ENCODE measurements at regions not wholly inside any gene's neighbourhood (a gene's known extent, or its start where the extent isn't known, plus 50 kb on each side); places are given as distances from the start of the nearest gene placed in this dataset.

- Histone ChIP-seq H3K36me3 (ENCODE audit: insufficient read depth, low read length) (no peaks in the 10 kb centered on the region), H3K79me2 (ENCODE audit: control insufficient read depth, insufficient read depth, low read length, unreplicated experiment) (no peaks in the 10 kb centered on the region), H3K4me3 (ENCODE audit: low read depth, low read length) (no peak overlapping the region), H3K27me3 (ENCODE audit: insufficient read depth, low read length) (peaks cover 4% of the 10 kb centered on the region; the same call in 1 of the 2 replicates), H3K27ac (ENCODE audit: low read depth, low read length) (no peak overlapping the region), H3K4me1 (ENCODE audit: control insufficient read depth, insufficient read depth, low read length, unreplicated experiment) (no peaks in the 10 kb centered on the region), H2AFZ (ENCODE audit: low read length, unreplicated experiment) (no peak overlapping the region)
Observed at GRCh38 chr4:135732448-135732847, 1530.9 kb upstream of the PABPC4L start.

GRCh38 chr4:135731682-135732081 is 1530.1 kb upstream of the PABPC4L start:
- no peak overlapping the region for H2AFZ ChIP-seq (ENCODE audit: low read length, unreplicated experiment)
- peaks cover 4% of the 10 kb centered on the region; the same call in 1 of the 2 replicates for H3K27me3 ChIP-seq (ENCODE audit: insufficient read depth, low read length)
- H3K4me3 ChIP-seq (ENCODE audit: low read depth, low read length): no peak overlapping the region
- no peak overlapping the region for H3K27ac ChIP-seq (ENCODE audit: low read depth, low read length)
- no peaks in the 10 kb centered on the region for H3K79me2 ChIP-seq (ENCODE audit: control insufficient read depth, insufficient read depth, low read length, unreplicated experiment)
- no peaks in the 10 kb centered on the region for H3K4me1 ChIP-seq (ENCODE audit: control insufficient read depth, insufficient read depth, low read length, unreplicated experiment)
- no peaks in the 10 kb centered on the region for H3K36me3 ChIP-seq (ENCODE audit: insufficient read depth, low read length)

GRCh38 chr4:135724421-135724820 is 1522.8 kb upstream of the PABPC4L start:
- Histone ChIP-seq H3K36me3 (ENCODE audit: insufficient read depth, low read length) (no peaks in the 10 kb centered on the region), H3K4me3 (ENCODE audit: low read depth, low read length) (no peak overlapping the region), H3K79me2 (ENCODE audit: control insufficient read depth, insufficient read depth, low read length, unreplicated experiment) (no peaks in the 10 kb centered on the region), H2AFZ (ENCODE audit: low read length, unreplicated experiment) (no peak overlapping the region), H3K4me1 (ENCODE audit: control insufficient read depth, insufficient read depth, low read length, unreplicated experiment) (no peaks in the 10 kb centered on the region), H3K27ac (ENCODE audit: low read depth, low read length) (no peak overlapping the region), H3K27me3 (ENCODE audit: insufficient read depth, low read length) (no peaks in the 10 kb centered on the region)

GRCh38 chr4:135718019-135718418 is 1516.4 kb upstream of the PABPC4L start:
- no peaks in the 10 kb centered on the region for H3K4me1 ChIP-seq (ENCODE audit: control insufficient read depth, insufficient read depth, low read length, unreplicated experiment)
- H2AFZ ChIP-seq (ENCODE audit: low read length, unreplicated experiment): no peak overlapping the region
- H3K27me3 ChIP-seq (ENCODE audit: insufficient read depth, low read length): no peaks in the 10 kb centered on the region
- H3K27ac ChIP-seq (ENCODE audit: low read depth, low read length): no peak overlapping the region
- no peak overlapping the region for H3K4me3 ChIP-seq (ENCODE audit: low read depth, low read length)
- H3K36me3 ChIP-seq (ENCODE audit: insufficient read depth, low read length): no peaks in the 10 kb centered on the region
- no peaks in the 10 kb centered on the region for H3K79me2 ChIP-seq (ENCODE audit: control insufficient read depth, insufficient read depth, low read length, unreplicated experiment)

GRCh38 chr4:135705343-135705742 is 1503.8 kb upstream of the PABPC4L start:
- Histone ChIP-seq H3K4me1 (ENCODE audit: control insufficient read depth, insufficient read depth, low read length, unreplicated experiment) (no peaks in the 10 kb centered on the region), H3K36me3 (ENCODE audit: insufficient read depth, low read length) (no peaks in the 10 kb centered on the region), H3K4me3 (ENCODE audit: low read depth, low read length) (no peak overlapping the region), H3K27me3 (ENCODE audit: insufficient read depth, low read length) (no peaks in the 10 kb centered on the region), H3K27ac (ENCODE audit: low read depth, low read length) (no peak overlapping the region), H2AFZ (ENCODE audit: low read length, unreplicated experiment) (no peak overlapping the region), H3K79me2 (ENCODE audit: control insufficient read depth, insufficient read depth, low read length, unreplicated experiment) (no peaks in the 10 kb centered on the region)

- H3K4me1 ChIP-seq (ENCODE audit: control insufficient read depth, insufficient read depth, low read length, unreplicated experiment): no peaks in the 10 kb centered on the region
- H3K4me3 ChIP-seq (ENCODE audit: low read depth, low read length): no peak overlapping the region
- H3K27me3 ChIP-seq (ENCODE audit: insufficient read depth, low read length): no peaks in the 10 kb centered on the region; the same call in 1 of the 2 replicates
- no peak overlapping the region for H3K27ac ChIP-seq (ENCODE audit: low read depth, low read length)
- no peaks in the 10 kb centered on the region for H3K79me2 ChIP-seq (ENCODE audit: control insufficient read depth, insufficient read depth, low read length, unreplicated experiment)
- no peak overlapping the region for H2AFZ ChIP-seq (ENCODE audit: low read length, unreplicated experiment)
- H3K36me3 ChIP-seq (ENCODE audit: insufficient read depth, low read length): no peaks in the 10 kb centered on the region
Observed at GRCh38 chr4:135694066-135694465, 1492.5 kb upstream of the PABPC4L start.

- H3K79me2 ChIP-seq (ENCODE audit: control insufficient read depth, insufficient read depth, low read length, unreplicated experiment): no peaks in the 10 kb centered on the region
- H3K4me1 ChIP-seq (ENCODE audit: control insufficient read depth, insufficient read depth, low read length, unreplicated experiment): no peaks in the 10 kb centered on the region
- no peak overlapping the region for H2AFZ ChIP-seq (ENCODE audit: low read length, unreplicated experiment)
- no peaks in the 10 kb centered on the region for H3K36me3 ChIP-seq (ENCODE audit: insufficient read depth, low read length)
- no peaks in the 10 kb centered on the region; the same call in 1 of the 2 replicates for H3K27me3 ChIP-seq (ENCODE audit: insufficient read depth, low read length)
- no peak overlapping the region for H3K4me3 ChIP-seq (ENCODE audit: low read depth, low read length)
- no peak overlapping the region for H3K27ac ChIP-seq (ENCODE audit: low read depth, low read length)
Observed at GRCh38 chr4:135684001-135684400, 1482.4 kb upstream of the PABPC4L start.

- no peak overlapping the region for H3K27ac ChIP-seq (ENCODE audit: low read depth, low read length)
- no peak overlapping the region for H2AFZ ChIP-seq (ENCODE audit: low read length, unreplicated experiment)
- no peak overlapping the region for H3K4me3 ChIP-seq (ENCODE audit: low read depth, low read length)
- H3K27me3 ChIP-seq (ENCODE audit: insufficient read depth, low read length): no peaks in the 10 kb centered on the region
- H3K36me3 ChIP-seq (ENCODE audit: insufficient read depth, low read length): no peaks in the 10 kb centered on the region
- H3K79me2 ChIP-seq (ENCODE audit: control insufficient read depth, insufficient read depth, low read length, unreplicated experiment): no peaks in the 10 kb centered on the region
- H3K4me1 ChIP-seq (ENCODE audit: control insufficient read depth, insufficient read depth, low read length, unreplicated experiment): no peaks in the 10 kb centered on the region
Observed at GRCh38 chr4:135672202-135672601, 1470.6 kb upstream of the PABPC4L start.

- Histone ChIP-seq H3K27ac (ENCODE audit: low read depth, low read length) (no peak overlapping the region), H3K4me1 (ENCODE audit: control insufficient read depth, insufficient read depth, low read length, unreplicated experiment) (no peaks in the 10 kb centered on the region), H3K36me3 (ENCODE audit: insufficient read depth, low read length) (no peaks in the 10 kb centered on the region), H3K4me3 (ENCODE audit: low read depth, low read length) (no peak overlapping the region), H2AFZ (ENCODE audit: low read length, unreplicated experiment) (no peak overlapping the region), H3K79me2 (ENCODE audit: control insufficient read depth, insufficient read depth, low read length, unreplicated experiment) (no peaks in the 10 kb centered on the region), H3K27me3 (ENCODE audit: insufficient read depth, low read length) (no peaks in the 10 kb centered on the region)
Observed at GRCh38 chr4:135670548-135670947, 1469.0 kb upstream of the PABPC4L start.

Data from ACC112 (cell line).